ENCODE measurements at regions not wholly inside any gene's neighbourhood (a gene's known extent, or its start where the extent isn't known, plus 50 kb on each side); places are given as distances from the start of the nearest gene placed in this dataset.
"Not testable (repeated sequence)": the region's sequence is repeated elsewhere in the genome, so short reads cannot be mapped to it uniquely, and the experiment has no call there.

GRCh38 chr1:233722212-233722979 is 108.5 kb downstream of the KCNK1 start:
- intact Hi-C loops (cut with DNase I), result no loop called here
- no peaks in the 10 kb centered on the region for H3K36me3 ChIP-seq (ENCODE audit: control insufficient read depth in 2 of 3, insufficient read depth in 3 of 3, low read length in 3 of 3)
- H3K27me3 ChIP-seq (ENCODE audit: control insufficient read depth, insufficient read depth, low read length), result no peaks in the 10 kb centered on the region
- H3K9ac ChIP-seq (ENCODE audit: low read length in 3 of 3), result no peak overlapping the region
- DNase-seq (no peak), FAIRE-seq (no peak)
- TF ChIP-seq, protein P1, sequence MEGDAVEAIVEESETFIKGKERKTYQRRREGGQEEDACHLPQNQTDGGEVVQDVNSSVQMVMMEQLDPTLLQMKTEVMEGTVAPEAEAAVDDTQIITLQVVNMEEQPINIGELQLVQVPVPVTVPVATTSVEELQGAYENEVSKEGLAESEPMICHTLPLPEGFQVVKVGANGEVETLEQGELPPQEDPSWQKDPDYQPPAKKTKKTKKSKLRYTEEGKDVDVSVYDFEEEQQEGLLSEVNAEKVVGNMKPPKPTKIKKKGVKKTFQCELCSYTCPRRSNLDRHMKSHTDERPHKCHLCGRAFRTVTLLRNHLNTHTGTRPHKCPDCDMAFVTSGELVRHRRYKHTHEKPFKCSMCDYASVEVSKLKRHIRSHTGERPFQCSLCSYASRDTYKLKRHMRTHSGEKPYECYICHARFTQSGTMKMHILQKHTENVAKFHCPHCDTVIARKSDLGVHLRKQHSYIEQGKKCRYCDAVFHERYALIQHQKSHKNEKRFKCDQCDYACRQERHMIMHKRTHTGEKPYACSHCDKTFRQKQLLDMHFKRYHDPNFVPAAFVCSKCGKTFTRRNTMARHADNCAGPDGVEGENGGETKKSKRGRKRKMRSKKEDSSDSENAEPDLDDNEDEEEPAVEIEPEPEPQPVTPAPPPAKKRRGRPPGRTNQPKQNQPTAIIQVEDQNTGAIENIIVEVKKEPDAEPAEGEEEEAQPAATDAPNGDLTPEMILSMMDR (IDR thresholded peaks at IDR 0.05; ENCODE audit: borderline replicate concordance, extremely low read depth, insufficient read depth), result no peak
- peaks cover 0 to 5% (median 0%) of the 10 kb centered on the region in 3 donors for H3K9me3 ChIP-seq (ENCODE audit: control insufficient read depth in 2 of 3, insufficient read depth in 1 of 3, low read length in 3 of 3)
- no peak overlapping the region for H3K4me3 ChIP-seq (ENCODE audit: low read length in 3 of 3)
- H3K4me1 ChIP-seq (ENCODE audit: control insufficient read depth in 2 of 3, insufficient read depth in 2 of 3, low read depth in 1 of 3, low read length in 3 of 3), result peaks cover 0 to 2% (median 0%) of the 10 kb centered on the region in 3 donors
- no peak overlapping the region for H3K27ac ChIP-seq (ENCODE audit: low read depth in 2 of 2, low read length in 2 of 2)

DNA sequence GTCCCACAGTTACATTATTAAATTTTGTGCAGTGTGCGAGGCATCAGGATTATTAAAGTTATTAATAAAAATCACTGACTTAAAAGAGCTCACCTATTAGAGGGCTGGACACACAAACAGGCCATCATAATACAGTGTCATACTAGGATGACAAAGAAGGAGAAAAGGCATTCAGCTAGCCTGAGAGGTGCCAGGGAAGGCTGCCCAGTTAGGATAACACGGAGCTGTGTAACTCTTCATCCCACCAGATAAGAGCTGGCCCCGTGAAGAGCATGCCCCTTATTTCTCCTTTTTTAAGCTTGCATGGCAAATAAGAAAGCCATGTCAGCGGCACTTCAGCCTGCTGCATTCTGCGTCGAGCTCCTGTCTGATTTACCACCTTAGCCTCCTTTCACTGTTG is 109.5 kb downstream of the KCNK1 start:
- no peaks in the 10 kb centered on the region for H3K36me3 ChIP-seq (ENCODE audit: control insufficient read depth in 2 of 3, insufficient read depth in 3 of 3, low read length in 3 of 3)
- H3K27ac ChIP-seq (ENCODE audit: low read depth in 2 of 2, low read length in 2 of 2), result no peak overlapping the region
- H3K27me3 ChIP-seq (ENCODE audit: control insufficient read depth, insufficient read depth, low read length), result no peaks in the 10 kb centered on the region
- no peak for DNase-seq
- H3K9me3 ChIP-seq (ENCODE audit: control insufficient read depth in 2 of 3, insufficient read depth in 1 of 3, low read length in 3 of 3), result no peaks in the 10 kb centered on the region
- H3K4me1 ChIP-seq (ENCODE audit: control insufficient read depth in 2 of 3, insufficient read depth in 2 of 3, low read depth in 1 of 3, low read length in 3 of 3), result peaks cover 0 to 2% (median 0%) of the 10 kb centered on the region in 3 donors
- no peak overlapping the region for H3K4me3 ChIP-seq (ENCODE audit: low read length in 3 of 3)
- intact Hi-C loops (cut with DNase I), result no loop called here
- no peak overlapping the region for H3K9ac ChIP-seq (ENCODE audit: low read length in 3 of 3)
- no peak for FAIRE-seq
- TF ChIP-seq, protein P1 (IDR thresholded peaks at IDR 0.05; ENCODE audit: borderline replicate concordance, extremely low read depth, insufficient read depth), result no peak

GRCh38 chr1:233724131-233724631 is 110.3 kb downstream of the KCNK1 start:
- not testable (repeated sequence) for H3K27ac ChIP-seq (ENCODE audit: low read depth in 2 of 2, low read length in 2 of 2); FAIRE-seq

DNA sequence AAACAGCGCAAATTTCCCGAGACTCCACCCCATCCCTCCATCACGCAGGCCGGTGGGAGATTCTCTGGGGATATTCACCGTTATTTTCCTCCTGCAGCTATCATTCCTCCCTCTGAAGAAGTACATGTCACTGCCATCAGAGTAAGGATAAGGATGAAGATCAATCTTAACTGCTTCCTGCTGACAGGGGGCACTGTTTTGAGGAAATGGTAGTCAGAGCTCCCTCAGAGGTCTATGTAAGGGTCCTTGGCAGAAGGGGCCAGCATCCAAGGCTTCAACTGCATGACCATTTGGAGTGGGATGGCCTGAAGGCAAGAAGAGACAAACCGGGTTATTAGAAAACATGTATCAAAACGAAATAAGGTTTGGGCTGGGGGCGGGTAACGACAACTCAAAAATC is 111.5 kb downstream of the KCNK1 start:
- Histone ChIP-seq H3K4me1 (ENCODE audit: control insufficient read depth in 2 of 3, insufficient read depth in 2 of 3, low read depth in 1 of 3, low read length in 3 of 3) (peaks cover 0 to 2% (median 0%) of the 10 kb centered on the region in 3 donors), H3K36me3 (ENCODE audit: control insufficient read depth in 2 of 3, insufficient read depth in 3 of 3, low read length in 3 of 3) (no peaks in the 10 kb centered on the region), H3K27ac (ENCODE audit: low read depth in 2 of 2, low read length in 2 of 2) (no peak overlapping the region), H3K9ac (ENCODE audit: low read length in 3 of 3) (no peak overlapping the region), H3K4me3 (ENCODE audit: low read length in 3 of 3) (no peak overlapping the region), H3K27me3 (ENCODE audit: control insufficient read depth, insufficient read depth, low read length) (no peaks in the 10 kb centered on the region), H3K9me3 (ENCODE audit: control insufficient read depth in 2 of 3, insufficient read depth in 1 of 3, low read length in 3 of 3) (no peaks in the 10 kb centered on the region)
- intact Hi-C loops (cut with DNase I), result no loop called here
- FAIRE-seq (no peak), DNase-seq (no peak)
- TF ChIP-seq, protein P1 (IDR thresholded peaks at IDR 0.05; ENCODE audit: borderline replicate concordance, extremely low read depth, insufficient read depth), result no peak

More at GRCh38 chr1:233724131-233724631, 110.3 kb downstream of the KCNK1 start:
- intact Hi-C loops (cut with DNase I); H3K27me3 ChIP-seq (ENCODE audit: control insufficient read depth, insufficient read depth, low read length); H3K9me3 ChIP-seq (ENCODE audit: control insufficient read depth in 2 of 3, insufficient read depth in 1 of 3, low read length in 3 of 3); DNase-seq; H3K4me3 ChIP-seq (ENCODE audit: low read length in 3 of 3); H3K4me1 ChIP-seq (ENCODE audit: control insufficient read depth in 2 of 3, insufficient read depth in 2 of 3, low read depth in 1 of 3, low read length in 3 of 3); H3K36me3 ChIP-seq (ENCODE audit: control insufficient read depth in 2 of 3, insufficient read depth in 3 of 3, low read length in 3 of 3); H3K9ac ChIP-seq (ENCODE audit: low read length in 3 of 3): not testable (repeated sequence)

All from kidney (tissue), 13 donors.